ENCODE measurements at regions not wholly inside any gene's neighbourhood (a gene's known extent, or its start where the extent isn't known, plus 50 kb on each side); places are given as distances from the start of the nearest gene placed in this dataset.

GRCh38 chr2:195162194-195162593, 494.8 kb upstream of the SLC39A10 start:
- TF ChIP-seq MAX (IDR thresholded peaks at IDR 0.05; ENCODE audit: insufficient read depth, insufficient read length): no peak
- TF ChIP-seq CTCF (IDR thresholded peaks at IDR 0.05; ENCODE audit: extremely low read depth in 1 of 2, insufficient read depth in 1 of 2, low read depth in 1 of 2, low read length in 2 of 2): no peak
- no peak for TF ChIP-seq EZH2 (IDR thresholded peaks at IDR 0.05; ENCODE audit: borderline replicate concordance, low read depth, low read length, severe bottlenecking)
- TF ChIP-seq POLR2A (IDR thresholded peaks at IDR 0.05; ENCODE audit: low read depth, low read length): no peak
- no peak for TF ChIP-seq FOS (IDR thresholded peaks at IDR 0.05; ENCODE audit: borderline replicate concordance, insufficient read depth, low read length)
- TF ChIP-seq POLR2AphosphoS5 (IDR thresholded peaks at IDR 0.05; ENCODE audit: insufficient read depth, low read depth, low read length): no peak

Data from endothelial cell of umbilical vein (primary cell).